NB4 (cell line): ENCODE measurements at regions not wholly inside any gene's neighbourhood (a gene's known extent, or its start where the extent isn't known, plus 50 kb on each side); places are given as distances from the start of the nearest gene placed in this dataset.

Source experiments
- DNase-seq: peaks from one replicate; pipeline ENCODE4 v3.0.0; 2010; ENCODE audit warnings: low read depth
- H3K4me3 ChIP-seq: one replicate; pipeline ENCODE4 v1.5.1; 2011; ENCODE audit warnings: mild to moderate bottlenecking, low read depth, low read length, moderate library complexity
- MYC ChIP-seq: IDR thresholded peaks from 2 replicates; pipeline ENCODE4 v1.6.1; 2011; ENCODE audit warnings: low read depth, low read length
- POLR2A ChIP-seq: IDR thresholded peaks from 2 replicates; pipeline ENCODE4 v1.6.1; 2011; ENCODE audit warnings: mild to moderate bottlenecking; ENCODE audit not compliant: insufficient read length; ENCODE audit errors: extremely low read depth
- TF ChIP-seq, protein P1 (sequence below): IDR thresholded peaks from one replicate; pipeline ENCODE4 v1.5.1; 2012; ENCODE audit warnings: low read depth, low read length
- TF ChIP-seq, protein P2 (sequence below): IDR thresholded peaks from 2 replicates; pipeline ENCODE4 v1.6.1; 2011; ENCODE audit warnings: low read depth, low read length

DNA sequence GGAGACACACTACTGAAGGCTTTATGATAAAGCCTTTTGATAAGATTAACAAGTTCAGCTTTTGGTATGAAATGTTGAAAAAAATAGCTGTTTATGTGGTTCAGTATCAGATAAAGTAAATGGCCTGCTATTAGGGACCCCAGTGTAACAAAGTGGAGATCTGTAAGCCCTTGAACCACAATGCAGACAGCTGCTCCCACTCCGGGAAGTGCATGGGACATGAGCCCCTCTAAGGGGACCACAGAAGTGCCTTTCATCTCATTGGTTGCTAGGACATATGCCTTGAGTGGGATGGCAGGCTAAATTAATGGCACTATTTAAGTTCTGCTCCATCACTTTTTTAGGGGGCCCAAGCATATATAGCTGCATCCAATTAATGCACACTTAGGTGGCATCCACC, 167.6 kb upstream of the SOX11 start:
- no peak for DNase-seq
- H3K4me3 ChIP-seq = no peak overlapping the region
- TF ChIP-seq POLR2A (no peak), MYC (no peak)
- TF ChIP-seq, protein P1, sequence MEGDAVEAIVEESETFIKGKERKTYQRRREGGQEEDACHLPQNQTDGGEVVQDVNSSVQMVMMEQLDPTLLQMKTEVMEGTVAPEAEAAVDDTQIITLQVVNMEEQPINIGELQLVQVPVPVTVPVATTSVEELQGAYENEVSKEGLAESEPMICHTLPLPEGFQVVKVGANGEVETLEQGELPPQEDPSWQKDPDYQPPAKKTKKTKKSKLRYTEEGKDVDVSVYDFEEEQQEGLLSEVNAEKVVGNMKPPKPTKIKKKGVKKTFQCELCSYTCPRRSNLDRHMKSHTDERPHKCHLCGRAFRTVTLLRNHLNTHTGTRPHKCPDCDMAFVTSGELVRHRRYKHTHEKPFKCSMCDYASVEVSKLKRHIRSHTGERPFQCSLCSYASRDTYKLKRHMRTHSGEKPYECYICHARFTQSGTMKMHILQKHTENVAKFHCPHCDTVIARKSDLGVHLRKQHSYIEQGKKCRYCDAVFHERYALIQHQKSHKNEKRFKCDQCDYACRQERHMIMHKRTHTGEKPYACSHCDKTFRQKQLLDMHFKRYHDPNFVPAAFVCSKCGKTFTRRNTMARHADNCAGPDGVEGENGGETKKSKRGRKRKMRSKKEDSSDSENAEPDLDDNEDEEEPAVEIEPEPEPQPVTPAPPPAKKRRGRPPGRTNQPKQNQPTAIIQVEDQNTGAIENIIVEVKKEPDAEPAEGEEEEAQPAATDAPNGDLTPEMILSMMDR = no peak
- TF ChIP-seq, protein P2, sequence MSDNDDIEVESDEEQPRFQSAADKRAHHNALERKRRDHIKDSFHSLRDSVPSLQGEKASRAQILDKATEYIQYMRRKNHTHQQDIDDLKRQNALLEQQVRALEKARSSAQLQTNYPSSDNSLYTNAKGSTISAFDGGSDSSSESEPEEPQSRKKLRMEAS = no peak

DNA sequence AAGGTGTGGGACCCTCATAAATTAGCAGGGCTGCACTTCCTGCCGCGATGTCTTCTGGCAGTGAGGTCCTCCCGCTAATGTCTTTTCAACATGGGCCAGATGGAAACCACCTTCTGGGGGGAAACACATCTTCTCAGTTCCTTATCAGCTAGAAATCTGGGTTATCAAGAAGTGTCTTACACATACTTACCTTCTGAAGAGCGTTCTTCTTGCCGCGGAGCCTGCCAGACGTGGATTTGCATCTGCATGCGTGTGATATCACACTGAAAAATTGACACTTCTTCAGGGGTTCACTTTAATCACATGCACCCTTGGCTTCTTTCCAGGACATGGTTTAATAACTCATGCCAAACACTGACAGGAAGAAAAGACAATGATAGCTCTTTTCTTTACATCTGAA, 163.5 kb upstream of the SOX11 start:
- TF ChIP-seq, protein P1 = no peak
- TF ChIP-seq MYC = no peak
- TF ChIP-seq POLR2A = no peak
- TF ChIP-seq, protein P2 = no peak
- no peak overlapping the region for H3K4me3 ChIP-seq
- no peak for DNase-seq

DNA sequence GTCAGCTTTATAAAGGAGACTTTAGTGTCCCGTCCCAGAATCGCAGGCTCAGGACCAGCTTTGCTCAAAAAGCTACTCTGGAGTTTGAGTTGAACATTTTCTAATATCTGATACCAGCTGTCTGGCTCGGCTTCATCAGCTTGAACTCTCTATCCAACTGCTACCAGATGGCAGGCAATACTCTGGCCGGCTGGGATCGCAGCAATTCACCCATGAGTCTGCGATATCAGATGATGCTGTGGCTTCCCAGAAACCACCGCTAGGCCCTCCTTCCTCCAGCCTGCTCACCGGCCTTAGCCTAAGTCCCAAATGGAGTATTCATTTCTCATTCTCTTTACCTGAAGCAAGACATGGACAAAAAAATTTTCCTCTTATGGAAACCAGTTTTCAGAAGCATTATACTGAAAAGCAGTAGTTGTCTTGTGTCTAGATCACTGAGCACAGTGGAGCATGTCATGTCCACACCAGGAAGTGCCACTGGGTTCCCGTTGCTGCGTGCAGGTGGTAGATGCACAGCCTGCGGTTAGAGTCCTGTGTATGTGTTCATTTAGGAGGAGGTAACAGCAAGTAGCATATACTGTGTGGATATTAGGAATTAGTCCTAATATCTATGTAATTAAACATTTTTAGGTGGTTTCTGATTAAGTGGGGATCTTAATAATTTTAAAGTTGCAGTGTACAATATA, 162.0 kb upstream of the SOX11 start:
- TF ChIP-seq POLR2A = no peak
- no peak for DNase-seq
- H3K4me3 ChIP-seq = no peak overlapping the region

DNA sequence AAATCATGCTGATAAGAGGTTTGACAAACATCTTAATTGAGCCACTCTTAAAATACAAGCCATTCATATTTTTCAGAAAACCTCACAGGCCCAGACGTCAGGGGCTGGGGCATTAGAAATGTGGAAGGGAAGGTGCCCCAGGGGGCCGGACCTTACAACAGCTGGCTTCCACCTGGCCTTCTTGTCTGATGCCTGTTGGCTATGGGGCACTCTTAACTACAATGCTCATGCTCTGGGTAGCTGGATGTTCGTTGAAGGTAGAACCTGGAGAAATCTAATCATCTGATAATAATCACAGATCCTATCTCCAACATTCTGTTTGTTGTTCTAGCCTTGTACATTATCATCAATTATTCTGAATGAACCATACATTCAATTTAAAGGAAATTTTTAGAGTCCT, 156.9 kb upstream of the SOX11 start:
- no peak for DNase-seq
- no peak overlapping the region for H3K4me3 ChIP-seq
- TF ChIP-seq POLR2A = no peak
- TF ChIP-seq, protein P2 = no peak
- TF ChIP-seq MYC = no peak
- TF ChIP-seq, protein P1 = no peak

DNA sequence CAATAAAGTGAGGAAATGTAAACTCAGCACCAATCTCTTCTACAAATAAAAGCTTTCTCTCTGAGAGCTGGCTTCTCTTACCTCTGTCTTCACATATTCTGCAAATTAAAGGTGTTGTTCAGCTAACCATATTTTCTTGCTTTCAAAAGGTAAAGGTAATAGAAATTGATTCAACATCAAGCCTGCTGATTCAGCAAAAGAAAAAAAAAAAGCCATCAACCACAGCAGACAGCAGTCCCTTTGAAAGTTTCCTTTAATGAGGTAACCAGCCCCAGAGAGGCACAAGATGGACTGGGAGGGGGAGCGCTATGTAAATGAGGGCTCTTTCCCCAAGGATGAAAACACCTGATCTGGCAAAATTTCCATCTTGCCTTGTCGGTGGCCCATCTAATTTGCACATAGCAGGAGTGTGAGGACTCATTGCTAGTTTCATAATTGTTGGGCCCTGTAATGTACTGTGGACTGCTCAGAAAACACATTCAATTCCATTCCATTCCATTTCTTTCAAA, 154.9 kb upstream of the SOX11 start:
- no peak overlapping the region for H3K4me3 ChIP-seq
- TF ChIP-seq MYC (no peak), POLR2A (no peak)
- TF ChIP-seq, protein P1 = no peak
- TF ChIP-seq, protein P2 = no peak
- no peak for DNase-seq

DNA sequence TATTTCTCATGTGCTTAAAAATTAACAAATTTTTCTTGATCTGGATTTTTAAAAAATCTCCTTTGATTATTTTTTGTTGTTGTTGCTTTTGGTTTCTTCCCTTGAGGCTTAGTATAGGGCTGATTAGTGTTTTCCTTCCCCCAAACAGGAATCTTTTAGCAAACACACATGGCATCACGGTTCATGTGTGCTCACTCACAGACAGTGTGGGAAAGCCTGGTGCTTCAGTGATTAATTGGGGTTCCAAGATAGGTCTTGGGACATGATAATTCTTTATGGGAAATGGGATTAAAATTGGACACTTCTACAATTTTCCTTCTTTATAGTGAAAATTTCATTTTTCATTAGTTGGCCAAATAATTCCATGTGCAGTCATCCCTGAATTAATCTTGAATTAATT, 153.9 kb upstream of the SOX11 start:
- no peak for DNase-seq
- TF ChIP-seq, protein P2 = no peak
- TF ChIP-seq POLR2A = no peak
- TF ChIP-seq MYC = no peak
- no peak overlapping the region for H3K4me3 ChIP-seq
